A172 (cell line): ENCODE measurements at regions not wholly inside any gene's neighbourhood (a gene's known extent, or its start where the extent isn't known, plus 50 kb on each side); places are given as distances from the start of the nearest gene placed in this dataset.
"Not testable (repeated sequence)": the region's sequence is repeated elsewhere in the genome, so short reads cannot be mapped to it uniquely, and the experiment has no call there.

ENCODE experiments used
- DNase-seq: peaks from one replicate; pipeline ENCODE4 v3.0.0-alpha.2; 2015; ENCODE audit warnings: low spot score

DNA sequence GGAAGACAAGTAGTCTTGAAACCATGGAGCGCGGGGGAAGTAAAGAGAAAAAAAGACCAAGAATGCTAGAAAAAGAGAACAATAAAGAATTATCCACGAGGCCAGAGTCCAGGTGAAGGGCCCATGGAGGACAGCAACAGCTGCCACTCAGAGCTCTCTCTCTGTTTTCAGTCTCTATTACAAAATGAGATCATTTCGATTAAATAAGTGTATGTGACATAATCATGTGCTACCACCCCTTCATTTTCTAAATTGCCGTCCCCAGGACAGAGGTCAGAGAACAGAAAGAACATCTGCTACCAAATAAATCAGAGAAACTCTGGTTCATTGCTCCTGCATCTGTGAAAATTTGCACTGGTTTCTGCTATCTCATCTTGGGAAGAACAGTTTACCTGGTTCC is 838.7 kb downstream of the RNF144A start:
- DNase-seq = no peak

DNA sequence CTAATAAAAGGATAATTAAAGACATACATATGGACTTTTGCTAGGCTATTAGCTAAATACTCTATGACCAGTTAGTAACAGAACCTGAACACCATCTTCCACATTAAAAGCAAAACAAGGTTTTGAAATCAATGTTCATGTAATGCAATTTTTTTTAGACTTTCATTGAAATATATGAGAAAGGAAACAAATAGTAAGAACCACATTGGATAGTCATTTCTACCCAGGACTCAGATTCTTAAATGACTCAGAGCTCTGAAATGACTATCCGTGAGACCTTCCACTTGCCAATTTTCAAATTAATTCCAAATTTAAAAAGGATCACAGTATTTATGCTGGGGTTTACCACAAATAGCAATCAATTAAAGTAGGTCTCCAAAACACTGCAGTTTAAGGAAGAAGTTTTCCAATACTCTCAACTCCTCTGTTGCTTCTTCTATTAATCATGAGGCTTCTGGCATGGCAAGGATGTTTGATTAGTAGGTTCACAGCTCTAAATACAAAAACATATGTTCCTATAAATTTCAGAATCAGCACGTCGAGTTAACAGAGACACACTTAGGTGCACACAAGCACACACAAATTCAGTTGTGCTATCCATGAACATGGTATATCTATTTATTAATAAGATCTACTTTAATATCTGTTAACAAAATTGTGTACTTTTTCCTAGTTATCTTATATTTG is 841.0 kb downstream of the RNF144A start:
- DNase-seq = no peak

DNA sequence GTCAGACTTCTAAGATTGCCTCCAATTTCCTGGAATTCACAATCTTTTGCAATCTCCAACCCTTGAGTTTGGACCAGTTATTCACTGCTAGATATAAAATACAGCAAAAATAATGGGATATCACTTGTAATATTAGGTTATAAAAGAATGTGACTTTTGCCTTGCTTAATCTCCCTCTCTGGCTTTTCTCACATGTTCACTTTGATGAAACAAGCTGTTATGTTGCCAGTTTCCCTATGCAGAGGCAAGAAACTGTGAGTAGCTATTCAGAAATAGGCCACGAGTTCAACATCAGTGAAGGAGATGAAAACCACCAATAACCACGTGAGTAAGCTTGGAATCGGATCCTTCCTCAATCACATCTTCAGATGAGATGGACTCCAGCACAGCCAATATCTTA is 842.7 kb downstream of the RNF144A start:
- DNase-seq = no peak

DNA sequence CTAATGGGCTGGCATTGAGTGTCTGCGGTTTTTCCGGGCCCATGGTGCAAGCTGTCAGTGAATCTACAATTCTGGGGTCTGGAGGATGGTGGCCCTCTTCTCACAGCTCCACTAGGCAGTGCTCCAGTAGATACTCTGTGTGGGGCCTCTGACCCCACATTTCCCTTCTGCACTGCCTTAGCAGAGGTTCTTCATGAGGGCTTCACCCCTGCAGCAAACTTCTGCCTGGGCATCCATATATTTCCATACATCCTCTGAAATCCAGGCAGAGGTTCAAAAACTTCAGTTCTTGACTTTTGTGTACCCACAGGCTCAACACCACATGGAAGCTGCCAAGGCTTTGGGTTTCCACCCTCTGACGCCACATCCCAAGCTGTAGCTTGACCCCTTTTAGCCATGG is 846.2 kb downstream of the RNF144A start:
- not testable (repeated sequence) for DNase-seq

DNA sequence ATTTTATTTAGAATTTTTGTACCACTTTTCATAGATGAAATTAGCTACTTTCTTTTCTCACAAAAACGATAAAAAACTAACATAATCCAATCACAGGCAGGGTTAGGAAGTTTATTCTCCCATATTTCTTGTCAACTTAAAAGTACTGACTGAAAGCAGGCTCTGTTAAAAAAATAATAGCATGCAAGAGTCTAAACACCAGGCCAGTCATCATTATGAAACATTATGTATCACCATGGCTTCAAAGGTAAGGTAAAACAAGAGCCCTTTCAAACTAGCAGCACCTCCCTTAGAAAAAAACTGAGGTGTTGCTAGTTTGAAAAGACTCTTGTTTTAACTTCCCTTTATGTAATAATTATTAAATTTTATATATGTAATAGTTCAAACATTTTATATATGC is 848.0 kb downstream of the RNF144A start:
- no peak for DNase-seq

DNA sequence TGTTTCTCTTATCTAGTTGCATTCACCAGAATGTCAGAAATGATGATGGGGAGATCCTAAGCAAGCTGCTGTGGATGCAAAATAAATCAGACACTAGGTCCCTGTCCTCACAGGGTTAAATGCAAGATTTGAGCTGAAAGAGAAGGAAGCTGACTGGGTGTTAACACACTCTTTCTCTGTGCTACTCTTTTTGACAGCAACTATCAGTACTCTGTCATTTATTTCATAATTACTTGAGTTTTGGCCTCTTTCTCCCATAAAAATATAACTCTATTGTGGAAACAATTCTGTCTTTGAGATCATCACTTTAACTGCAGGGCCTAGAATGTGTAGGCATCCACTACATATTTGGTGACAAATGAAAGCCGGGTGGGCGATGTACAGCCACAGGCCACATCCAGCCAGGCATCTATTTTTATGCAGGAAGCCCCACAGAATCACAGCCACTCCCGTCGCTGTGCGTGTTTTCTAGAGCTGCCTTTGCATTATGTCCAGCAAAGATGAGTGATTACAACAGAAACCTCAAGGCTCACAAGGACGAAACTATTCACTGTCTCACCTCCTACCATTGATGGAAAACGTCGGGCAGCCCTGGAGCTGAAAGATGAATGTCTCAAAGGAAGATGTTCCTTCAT is 849.0 kb downstream of the RNF144A start:
- DNase-seq = no peak

DNA sequence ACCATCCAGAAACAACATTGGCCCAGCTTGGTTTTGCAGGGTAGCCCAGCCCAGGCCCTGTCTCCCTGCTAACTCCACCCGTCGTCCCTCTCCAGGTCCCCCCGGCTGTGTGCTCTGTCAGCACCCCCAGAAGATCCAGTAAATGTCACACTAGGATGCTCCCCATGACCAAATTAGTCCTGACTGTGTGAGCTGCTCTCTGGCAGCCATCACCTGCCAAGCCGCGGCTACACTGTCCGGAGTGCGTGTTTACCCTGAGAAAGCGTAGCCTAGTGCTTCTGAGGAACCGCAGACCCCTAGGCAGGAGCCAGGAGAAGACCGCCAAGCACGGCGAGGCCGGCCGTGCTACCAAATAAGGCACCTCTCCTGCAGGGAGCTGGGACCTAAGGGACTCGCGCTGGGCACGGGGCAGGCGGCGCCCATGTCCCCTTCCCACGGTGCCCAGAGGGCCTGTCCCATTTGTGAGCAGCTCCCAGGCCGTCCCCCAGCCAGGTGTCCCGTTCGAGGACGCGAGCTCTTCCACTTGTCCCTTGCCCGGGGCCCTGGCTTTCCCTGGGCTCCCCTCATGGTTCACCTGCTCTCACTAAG is 849.9 kb downstream of the RNF144A start:
- no peak for DNase-seq

DNA sequence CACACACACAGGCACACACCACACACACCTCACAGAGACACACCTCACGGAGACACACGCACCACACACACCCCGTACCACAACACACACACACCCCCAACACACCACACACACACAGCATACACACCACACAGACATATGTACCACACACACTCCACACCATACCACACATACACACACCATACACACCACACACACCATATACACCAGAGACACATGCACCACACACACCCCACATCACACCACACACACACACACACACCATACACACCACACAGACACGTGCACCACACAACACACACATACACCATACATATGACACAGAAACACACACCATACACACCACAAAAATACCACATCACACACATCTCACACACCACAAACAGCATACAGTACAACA is 850.7 kb downstream of the RNF144A start:
- DNase-seq = no peak

DNA sequence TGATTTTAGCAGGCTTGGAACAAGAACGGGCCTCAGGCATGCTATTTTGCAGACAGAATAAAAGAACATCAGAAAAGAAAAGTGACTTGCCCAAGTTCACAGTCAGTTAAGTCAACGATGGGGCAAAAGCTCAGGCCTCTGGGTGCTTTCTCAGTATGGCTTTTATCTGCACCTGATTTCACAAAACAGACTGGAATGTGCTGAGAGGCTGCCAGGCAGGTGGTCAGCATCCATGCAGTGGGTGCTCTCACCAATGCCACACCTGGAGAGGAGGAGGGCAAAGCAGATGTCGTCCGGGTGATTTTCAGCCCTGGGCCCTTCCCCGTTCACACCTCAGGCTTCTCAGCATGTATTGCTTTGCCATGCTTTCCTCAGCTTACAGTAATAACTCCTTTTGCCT is 854.6 kb downstream of the RNF144A start:
- DNase-seq = no peak

DNA sequence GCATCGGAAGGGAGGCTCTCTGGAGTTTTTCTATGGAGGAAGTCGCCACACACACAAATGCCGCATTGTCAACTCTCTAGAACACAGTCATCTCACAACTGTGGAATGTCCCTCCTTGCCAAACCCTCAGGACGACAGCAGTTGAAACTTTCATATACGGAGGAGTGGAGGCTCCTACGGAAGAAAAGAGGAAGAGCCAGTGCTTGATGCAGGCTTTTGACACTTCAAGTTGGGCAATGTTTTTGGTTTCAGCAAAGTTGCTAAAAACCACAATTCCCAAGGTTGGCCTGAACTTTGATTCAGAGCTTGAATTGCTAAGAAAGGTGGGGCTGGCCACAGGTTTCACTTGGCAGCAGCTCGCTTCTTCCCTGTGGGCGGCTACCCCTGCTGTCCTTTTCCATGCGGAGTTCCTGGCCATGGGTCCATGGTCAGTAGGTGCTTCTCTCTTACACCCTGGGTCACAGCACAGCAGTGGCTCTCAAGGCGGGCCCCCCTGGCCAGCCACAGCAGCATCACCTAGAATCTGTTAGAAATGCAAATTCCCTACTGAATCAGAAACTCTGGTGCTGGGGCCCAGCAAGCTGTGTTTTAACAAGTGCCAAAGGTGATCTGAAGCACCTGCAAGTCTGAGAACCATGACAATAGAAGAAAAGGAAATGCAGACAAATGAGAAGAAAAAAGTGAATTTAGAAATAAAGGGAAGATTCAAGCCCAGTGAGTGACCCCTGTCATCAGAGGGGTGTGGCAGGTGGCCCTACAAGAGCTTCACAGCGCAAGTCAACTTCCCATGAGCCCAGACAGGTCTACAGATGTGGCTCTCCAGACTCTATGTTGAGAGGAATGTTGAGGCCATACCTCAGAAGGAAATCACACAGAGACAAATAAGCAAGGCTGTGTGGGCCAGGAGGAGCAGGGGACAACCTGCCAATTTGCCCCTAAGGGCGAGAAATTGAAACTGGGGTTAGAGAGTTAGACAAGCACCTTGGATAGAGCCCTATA is 856.4 kb downstream of the RNF144A start:
- DNase-seq = no peak

DNA sequence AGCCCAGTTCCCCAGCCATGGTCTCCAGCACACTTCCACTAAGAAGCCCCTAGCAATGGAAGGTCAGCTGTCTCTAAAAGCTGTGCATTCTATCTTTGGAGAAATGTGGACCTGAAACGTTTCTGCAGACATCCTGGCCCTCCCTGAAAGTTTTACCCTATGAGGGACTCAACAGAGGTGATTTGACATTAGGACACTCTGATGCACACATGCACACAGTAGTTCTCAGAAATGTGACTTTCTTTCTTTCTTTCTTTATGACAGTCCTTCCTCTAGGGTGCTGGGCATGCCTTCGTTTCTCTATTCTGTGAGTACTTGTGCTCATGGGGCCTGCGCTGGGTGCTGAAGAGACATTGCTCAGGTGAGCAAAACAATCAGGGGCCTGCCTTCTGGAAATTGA is 857.3 kb downstream of the RNF144A start:
- DNase-seq = no peak

DNA sequence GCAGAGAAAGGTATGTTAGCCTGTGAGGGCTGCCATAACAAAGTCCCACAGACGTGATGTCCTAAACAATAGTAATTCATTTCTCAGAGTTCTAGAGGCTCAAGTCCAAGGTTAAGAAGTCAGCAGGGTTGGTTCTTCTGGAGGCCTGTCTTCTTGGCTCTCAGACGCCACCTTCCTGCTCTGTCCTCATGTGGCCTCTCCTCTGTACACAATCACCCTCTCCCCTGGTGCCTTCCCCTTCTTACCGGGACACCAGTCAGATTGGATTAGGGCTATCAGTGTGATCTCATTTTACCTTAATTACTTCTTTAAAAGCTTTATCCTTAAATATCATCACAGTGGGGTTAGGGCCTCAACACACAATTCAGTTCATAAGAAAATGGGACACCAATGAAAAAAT is 860.5 kb downstream of the RNF144A start:
- no peak for DNase-seq

DNA sequence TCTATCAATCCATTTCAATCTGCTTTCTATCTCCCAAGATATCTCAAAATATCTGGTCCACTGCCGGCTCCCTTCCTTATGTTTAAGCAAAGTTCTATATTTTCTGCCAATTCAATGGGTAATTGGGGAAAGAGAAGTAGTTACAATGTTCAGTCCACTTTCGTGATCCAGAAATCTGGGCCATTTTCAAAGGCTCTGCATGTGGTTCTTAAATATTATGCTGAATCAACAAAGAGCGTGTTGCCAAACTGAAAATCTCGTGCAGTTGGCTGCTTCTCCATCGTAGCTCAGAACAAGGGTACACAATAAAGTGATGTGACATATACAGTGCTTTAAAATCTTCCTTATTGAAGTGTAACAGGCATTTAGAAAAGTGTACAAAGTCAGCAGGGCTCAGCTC is 863.1 kb downstream of the RNF144A start:
- no peak for DNase-seq

DNA sequence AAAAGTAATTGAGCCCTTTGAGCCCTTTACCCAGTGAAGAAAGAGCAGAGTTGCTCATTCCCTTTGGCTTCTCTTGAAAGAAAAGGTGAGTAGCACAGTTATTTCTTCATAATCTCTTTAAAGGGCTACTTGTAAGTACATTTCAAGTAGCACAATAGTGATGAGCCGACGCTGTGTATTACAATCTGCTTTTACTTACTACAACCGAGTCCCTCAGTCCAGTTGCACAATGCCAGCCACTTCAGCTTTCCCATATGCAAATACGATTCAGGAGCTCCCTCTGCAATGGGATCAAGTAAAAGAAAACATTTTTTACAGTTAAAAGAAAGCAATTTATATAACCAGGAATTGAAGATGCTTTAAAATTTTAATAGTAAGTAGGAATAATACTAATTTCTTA is 868.5 kb downstream of the RNF144A start:
- no peak for DNase-seq

DNA sequence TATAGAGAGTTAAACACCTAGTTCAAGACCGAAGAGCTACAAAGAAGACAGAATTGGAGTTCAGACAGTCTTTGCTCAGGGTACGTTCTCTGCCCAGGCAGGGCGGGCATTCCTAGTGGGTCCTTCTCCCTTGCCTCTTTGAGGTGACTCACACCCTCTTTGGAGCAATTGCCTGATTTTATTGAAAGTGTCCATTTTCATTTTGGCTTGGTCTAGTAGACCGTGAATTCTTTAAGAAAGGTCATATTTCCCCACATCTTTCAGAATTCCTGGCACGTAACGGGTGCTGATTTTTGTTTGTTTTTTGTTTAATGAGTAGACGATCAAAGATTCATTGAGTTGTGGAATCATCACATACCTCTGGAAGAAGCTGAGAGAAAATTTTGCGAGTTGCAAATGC is 871.5 kb downstream of the RNF144A start:
- no peak for DNase-seq

DNA sequence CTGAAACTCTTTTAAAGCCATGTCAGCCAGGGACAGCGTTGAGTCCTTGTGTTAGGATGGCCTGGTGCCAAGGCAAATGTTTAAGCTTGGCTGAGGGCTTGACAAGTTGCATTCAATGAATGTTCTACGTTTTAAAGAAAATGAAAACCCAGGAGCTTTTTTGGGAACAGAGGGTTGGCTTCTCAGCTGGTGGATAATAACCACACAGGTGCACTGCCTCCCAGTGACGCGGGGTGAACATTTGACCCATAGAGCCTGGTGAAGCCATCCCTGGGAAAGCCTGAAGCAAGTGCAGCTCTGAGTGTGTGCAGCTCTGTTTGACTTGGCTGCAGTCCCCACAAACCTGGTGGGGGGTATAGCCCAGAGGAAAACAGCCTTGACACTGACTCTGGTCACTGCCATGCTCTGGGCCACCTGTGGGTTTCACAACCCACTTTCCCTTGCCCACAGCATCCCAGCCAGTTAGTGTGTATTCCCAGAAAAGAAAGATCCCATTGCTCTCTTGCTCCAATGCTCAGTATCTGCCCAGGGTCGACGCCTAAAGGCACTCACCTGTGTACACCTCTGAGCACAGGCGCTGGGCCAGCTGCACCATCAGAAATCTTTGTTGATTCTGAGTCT is 874.9 kb downstream of the RNF144A start:
- DNase-seq = no peak

DNA sequence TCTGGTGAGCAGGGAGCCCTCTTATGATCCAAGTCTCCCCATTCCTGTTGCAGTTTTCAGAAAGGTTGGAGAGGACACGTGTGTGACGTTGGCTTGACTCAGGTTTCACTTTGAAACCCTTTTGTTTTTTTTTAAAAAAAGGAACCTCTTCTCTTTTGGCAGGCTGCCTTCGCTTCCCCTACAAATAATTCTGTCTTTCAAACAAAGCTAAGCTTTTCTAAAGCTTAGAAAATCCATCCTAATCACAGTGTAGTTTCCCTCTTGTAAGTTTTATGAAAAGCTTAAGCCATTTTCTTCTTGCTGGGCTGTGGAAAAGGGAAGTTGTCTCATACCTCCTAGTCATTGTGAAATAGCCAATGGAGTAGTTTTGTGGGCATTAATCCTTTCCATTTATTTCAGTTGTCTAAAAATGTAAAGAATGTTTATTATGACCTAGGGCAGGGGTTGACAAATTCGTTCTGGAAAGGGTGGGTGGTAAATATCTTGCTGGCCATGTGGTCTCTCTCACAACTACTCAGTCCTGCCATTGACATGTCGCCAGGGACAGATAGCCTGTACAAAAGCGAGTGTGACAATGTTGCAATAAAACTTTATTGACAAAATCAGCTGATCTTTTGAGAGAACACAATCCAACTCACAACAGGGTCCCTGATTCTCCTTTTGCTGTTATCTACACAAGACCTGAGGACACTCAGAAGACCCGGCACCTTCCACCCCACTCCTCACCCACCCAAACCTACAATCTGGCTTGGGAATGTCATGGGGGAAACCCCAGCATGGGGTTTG is 878.8 kb downstream of the RNF144A start:
- DNase-seq = no peak

DNA sequence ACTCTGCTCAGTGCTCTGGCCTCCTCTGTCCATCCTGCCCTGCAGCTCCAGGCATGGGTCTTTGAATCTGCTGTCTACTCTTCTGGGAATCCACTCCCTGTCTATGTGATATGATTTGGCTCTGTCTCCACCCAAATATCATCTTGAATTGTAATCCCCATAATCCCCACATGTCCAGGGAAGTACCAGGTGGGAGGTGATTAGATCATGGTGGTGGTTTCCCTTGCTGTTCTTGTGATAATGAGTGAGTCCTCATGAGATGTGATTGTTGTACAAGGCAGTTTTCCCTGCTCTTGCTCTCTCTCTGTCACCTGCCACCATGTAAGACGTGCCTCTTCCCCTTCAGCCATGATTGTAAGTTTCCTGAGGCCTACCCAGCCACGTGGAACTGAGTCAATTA is 881.8 kb upstream of the ID2 start:
- no peak for DNase-seq

DNA sequence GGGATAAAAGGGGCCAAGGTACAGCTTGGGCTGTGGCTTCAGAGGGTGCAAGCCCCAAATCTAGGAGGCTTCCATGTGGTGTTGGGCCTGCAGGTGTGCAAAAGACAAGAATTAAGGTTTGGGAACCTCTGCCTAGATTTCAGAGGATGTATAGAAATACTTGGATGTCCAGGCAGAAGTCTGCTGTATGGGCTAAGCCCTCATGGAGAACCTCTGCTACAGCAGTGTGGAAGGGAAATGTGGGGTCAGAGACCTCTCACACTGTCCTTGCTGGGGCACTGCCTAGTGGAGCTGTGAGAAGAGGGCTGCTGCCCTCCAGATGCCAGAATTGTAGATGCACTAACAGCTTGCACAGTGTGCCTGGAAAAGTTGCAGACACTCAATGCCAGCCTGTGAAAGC is 880.6 kb upstream of the ID2 start:
- no peak for DNase-seq

DNA sequence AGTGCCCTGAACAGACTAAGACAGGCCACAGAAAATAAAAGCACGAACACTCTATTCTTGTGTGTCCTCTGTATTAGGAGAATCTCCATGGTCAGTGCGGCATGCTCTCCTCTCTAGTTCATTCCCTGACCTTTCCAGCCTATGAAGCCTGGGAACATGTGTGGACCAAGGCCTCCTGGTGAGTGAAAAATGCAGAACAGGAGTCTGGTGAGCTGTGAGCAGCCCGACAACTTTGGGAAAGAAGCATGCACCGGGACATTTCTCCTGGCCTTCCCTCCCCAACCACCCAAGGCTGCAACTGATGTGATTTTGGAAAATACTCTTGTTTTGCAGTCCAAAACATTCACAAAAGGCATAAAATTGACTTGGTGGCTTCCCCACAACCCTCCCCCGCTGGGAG is 878.3 kb upstream of the ID2 start:
- no peak for DNase-seq

DNA sequence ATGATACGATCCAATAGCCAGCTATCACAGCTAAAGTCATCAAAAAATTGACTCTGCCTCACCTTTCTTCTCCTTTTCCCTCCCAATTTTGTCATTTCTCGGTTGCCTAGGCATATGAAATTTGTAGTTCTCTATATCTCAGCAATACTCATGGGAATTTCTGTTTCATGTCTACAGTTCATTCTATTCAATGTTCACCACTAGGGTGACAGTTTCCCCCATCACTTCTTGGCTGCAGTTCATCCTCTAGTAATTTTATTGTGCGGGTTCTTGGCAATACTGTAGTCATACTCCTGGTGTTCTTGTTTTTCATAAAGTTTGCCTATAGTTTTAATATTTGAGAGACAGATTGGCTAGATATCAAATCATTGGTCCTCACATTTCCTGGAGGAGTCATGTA is 872.2 kb upstream of the ID2 start:
- no peak for DNase-seq
